Activated CD4-positive, alpha-beta T cell treated with anti-CD3 and anti-CD28 coated beads, Interleukin-2, amount 10 ng/mL, durations not matched to agents 24 days and 14 days (primary cell): ENCODE measurements at regions not wholly inside any gene's neighbourhood (a gene's known extent, or its start where the extent isn't known, plus 50 kb on each side); places are given as distances from the start of the nearest gene placed in this dataset.

Experiments
- DNase-seq: peaks from one replicate; pipeline ENCODE4 v3.0.0; 2022
- H3K27ac Mint-ChIP-seq: one replicate; pipeline ENCODE4 v1.8.0; 2022; ENCODE audit warnings: mild to moderate bottlenecking, mixed read lengths
- H3K27me3 Mint-ChIP-seq: one replicate; pipeline ENCODE4 v1.8.0; 2022; ENCODE audit warnings: mixed read lengths
- H3K36me3 Mint-ChIP-seq: one replicate; pipeline ENCODE4 v1.8.0; 2022; ENCODE audit warnings: low read depth, mild to moderate bottlenecking, mixed read lengths
- H3K4me1 Mint-ChIP-seq: one replicate; pipeline ENCODE4 v1.8.0; 2021; ENCODE audit warnings: mixed read lengths
- H3K4me3 Mint-ChIP-seq: one replicate; pipeline ENCODE4 v1.8.0; 2022; ENCODE audit warnings: mild to moderate bottlenecking, moderate library complexity, mixed read lengths
- H3K9me3 Mint-ChIP-seq: one replicate; pipeline ENCODE4 v1.8.0; 2021; ENCODE audit warnings: mixed read lengths
- intact Hi-C: fragments of 100-400 bp; cut with micrococcal nuclease; formaldehyde crosslinking; loops from one replicate; pipeline ENCODE4 v1.15.1; 2023

GRCh38 chr3:109210501-109210900, 74.0 kb downstream of the C3orf85 start:
- no peaks in the 10 kb centered on the region for H3K4me1 Mint-ChIP-seq
- intact Hi-C loops = no loop called here
- DNase-seq = peak; percentile 18

DNA sequence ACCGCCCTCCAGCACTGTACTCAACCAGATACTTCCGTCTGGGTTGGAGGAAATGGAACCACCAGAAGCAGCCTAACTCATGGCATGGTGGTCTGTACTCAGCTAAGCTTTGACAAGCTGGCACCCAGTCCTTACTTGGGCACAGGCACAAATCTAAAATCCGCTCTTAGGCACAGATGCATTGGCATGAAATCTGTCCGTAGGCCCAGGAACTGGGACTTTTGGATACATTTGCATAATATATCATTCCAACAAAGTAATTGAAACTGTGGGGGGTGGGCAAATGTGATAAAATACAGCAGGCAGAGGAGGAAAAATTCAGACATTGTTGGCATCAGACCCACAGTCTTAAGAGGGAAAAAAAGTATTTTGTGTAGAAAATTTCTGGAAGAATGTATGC, 75.4 kb downstream of the C3orf85 start:
- no peak overlapping the region for H3K4me3 Mint-ChIP-seq
- intact Hi-C loops = no loop called here
- no peaks in the 10 kb centered on the region for H3K9me3 Mint-ChIP-seq
- H3K27ac Mint-ChIP-seq = no peak overlapping the region
- no peaks in the 10 kb centered on the region for H3K4me1 Mint-ChIP-seq
- no peaks in the 10 kb centered on the region for H3K36me3 Mint-ChIP-seq
- no peaks in the 10 kb centered on the region for H3K27me3 Mint-ChIP-seq
- DNase-seq = peak; percentile 34

More at GRCh38 chr3:109210501-109210900, 74.0 kb downstream of the C3orf85 start:
- no peaks in the 10 kb centered on the region for H3K27me3 Mint-ChIP-seq
- no peak overlapping the region for H3K27ac Mint-ChIP-seq
- no peaks in the 10 kb centered on the region for H3K9me3 Mint-ChIP-seq
- H3K4me3 Mint-ChIP-seq = no peak overlapping the region
- no peaks in the 10 kb centered on the region for H3K36me3 Mint-ChIP-seq

- Mint-ChIP-seq H3K36me3 (no peaks in the 10 kb centered on the region), H3K4me3 (no peak overlapping the region)
- intact Hi-C loops = no loop called here
Measured at GRCh38 chr3:109213321-109213720, 76.8 kb downstream of the C3orf85 start.

GRCh38 chr3:109224333-109224732, 87.8 kb downstream of the C3orf85 start:
- H3K4me3 Mint-ChIP-seq = no peak overlapping the region
- no peaks in the 10 kb centered on the region for H3K9me3 Mint-ChIP-seq
- no peaks in the 10 kb centered on the region for H3K27me3 Mint-ChIP-seq
- no peaks in the 10 kb centered on the region for H3K36me3 Mint-ChIP-seq
- intact Hi-C loops = no loop called here
- peak; percentile 55 for DNase-seq
- no peaks in the 10 kb centered on the region for H3K4me1 Mint-ChIP-seq
- H3K27ac Mint-ChIP-seq = no peak overlapping the region

More at GRCh38 chr3:109213321-109213720, 76.8 kb downstream of the C3orf85 start:
- no peaks in the 10 kb centered on the region for H3K9me3 Mint-ChIP-seq
- no peaks in the 10 kb centered on the region for H3K27me3 Mint-ChIP-seq
- DNase-seq = peak; percentile 16
- no peaks in the 10 kb centered on the region for H3K4me1 Mint-ChIP-seq
- H3K27ac Mint-ChIP-seq = no peak overlapping the region

- H3K9me3 Mint-ChIP-seq = no peaks in the 10 kb centered on the region
Measured at GRCh38 chr3:109225516-109225915, 89.0 kb downstream of the C3orf85 start.

DNA sequence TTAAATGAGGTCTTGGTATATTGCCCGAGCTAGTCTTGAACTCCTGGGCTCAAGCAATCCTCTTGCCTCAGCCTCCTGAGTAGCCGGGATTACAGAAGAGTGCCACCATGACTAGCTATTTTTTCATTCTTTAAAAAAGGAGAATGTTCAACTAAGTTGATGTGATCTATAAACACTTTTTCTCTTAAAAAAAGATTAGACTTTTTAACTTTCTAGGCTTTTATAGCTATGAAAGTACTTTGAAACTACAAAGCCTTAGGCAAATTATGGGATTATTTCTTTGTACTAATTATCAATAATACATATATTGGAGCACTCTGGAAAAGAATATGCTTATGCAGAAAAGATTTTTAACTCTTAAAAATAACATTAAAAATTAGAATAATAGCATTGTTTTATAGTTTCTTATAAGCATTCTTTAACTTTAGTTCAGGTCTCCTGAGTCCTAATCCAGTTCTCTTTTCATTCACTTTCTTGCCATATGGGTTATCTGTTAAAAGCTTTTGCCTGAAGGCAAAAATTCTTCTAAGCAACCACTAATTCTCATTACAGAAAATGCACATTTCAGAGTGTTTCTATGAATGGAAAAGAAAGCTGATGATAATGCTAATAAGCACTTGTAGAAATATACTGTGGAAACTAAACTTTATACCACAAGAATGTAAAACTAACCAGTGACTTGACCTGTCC, 87.8 kb downstream of the DPPA2 start:
- Mint-ChIP-seq H3K36me3 (no peaks in the 10 kb centered on the region), H3K9me3 (no peaks in the 10 kb centered on the region), H3K27ac (no peak overlapping the region), H3K27me3 (no peaks in the 10 kb centered on the region), H3K4me1 (no peaks in the 10 kb centered on the region), H3K4me3 (no peak overlapping the region)
- no peak for DNase-seq
- intact Hi-C loops = no loop called here

More at GRCh38 chr3:109225516-109225915, 89.0 kb downstream of the C3orf85 start:
- no peaks in the 10 kb centered on the region for H3K4me1 Mint-ChIP-seq
- no peaks in the 10 kb centered on the region for H3K36me3 Mint-ChIP-seq
- no peak overlapping the region for H3K27ac Mint-ChIP-seq
- H3K4me3 Mint-ChIP-seq = no peak overlapping the region
- no peak for DNase-seq
- H3K27me3 Mint-ChIP-seq = no peaks in the 10 kb centered on the region
- intact Hi-C loops = no loop called here

DNA sequence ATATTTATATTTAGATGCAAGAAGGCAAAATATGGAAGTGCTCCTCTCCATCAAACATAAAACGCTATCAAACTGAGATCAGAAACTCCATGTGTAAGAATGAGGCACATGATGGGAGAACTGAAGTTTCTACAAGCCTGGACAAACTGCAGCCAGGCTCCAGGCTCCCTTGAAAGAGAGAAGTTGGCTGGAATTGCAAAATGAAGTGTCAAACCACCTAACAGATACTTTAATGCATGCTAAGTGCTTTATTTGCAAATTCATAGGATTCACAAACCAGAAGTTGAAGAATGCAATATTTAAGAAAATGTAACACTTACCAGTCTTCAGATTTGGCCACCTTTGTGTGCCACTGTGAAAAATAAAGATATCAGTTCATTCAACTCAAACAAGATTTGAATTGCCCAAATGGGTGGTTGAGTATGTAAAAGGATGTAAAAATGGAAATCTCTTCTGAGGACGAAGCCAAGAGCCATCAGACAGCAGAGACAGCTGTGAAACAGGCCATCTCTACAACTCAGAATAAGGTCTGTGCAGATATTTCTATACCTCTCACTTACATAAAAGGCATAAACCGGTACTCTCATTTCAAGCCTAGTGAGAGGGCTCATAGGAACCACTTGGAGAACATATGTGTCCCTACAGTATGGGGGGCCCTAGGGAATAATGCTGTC, 87.0 kb downstream of the DPPA2 start:
- Mint-ChIP-seq H3K4me3 (no peak overlapping the region), H3K4me1 (no peaks in the 10 kb centered on the region), H3K36me3 (no peaks in the 10 kb centered on the region), H3K27ac (no peak overlapping the region), H3K9me3 (peaks cover 4% of the 10 kb centered on the region), H3K27me3 (no peaks in the 10 kb centered on the region)
- intact Hi-C loops = no loop called here
- no peak for DNase-seq

GRCh38 chr3:109234300-109234699, 82.0 kb downstream of the DPPA2 start:
- peaks cover 4% of the 10 kb centered on the region for H3K9me3 Mint-ChIP-seq
- intact Hi-C loops = no loop called here
- no peaks in the 10 kb centered on the region for H3K4me1 Mint-ChIP-seq
- no peak for DNase-seq
- no peak overlapping the region for H3K27ac Mint-ChIP-seq
- H3K4me3 Mint-ChIP-seq = no peak overlapping the region
- H3K36me3 Mint-ChIP-seq = no peaks in the 10 kb centered on the region
- no peaks in the 10 kb centered on the region for H3K27me3 Mint-ChIP-seq

GRCh38 chr3:109241459-109242186, 74.7 kb downstream of the DPPA2 start:
- intact Hi-C loops = no loop called here
- no peaks in the 10 kb centered on the region for H3K36me3 Mint-ChIP-seq
- H3K4me3 Mint-ChIP-seq = no peak overlapping the region
- no peaks in the 10 kb centered on the region for H3K27me3 Mint-ChIP-seq
- DNase-seq = no peak
- no peaks in the 10 kb centered on the region for H3K4me1 Mint-ChIP-seq
- H3K27ac Mint-ChIP-seq = no peak overlapping the region
- H3K9me3 Mint-ChIP-seq = no peaks in the 10 kb centered on the region

DNA sequence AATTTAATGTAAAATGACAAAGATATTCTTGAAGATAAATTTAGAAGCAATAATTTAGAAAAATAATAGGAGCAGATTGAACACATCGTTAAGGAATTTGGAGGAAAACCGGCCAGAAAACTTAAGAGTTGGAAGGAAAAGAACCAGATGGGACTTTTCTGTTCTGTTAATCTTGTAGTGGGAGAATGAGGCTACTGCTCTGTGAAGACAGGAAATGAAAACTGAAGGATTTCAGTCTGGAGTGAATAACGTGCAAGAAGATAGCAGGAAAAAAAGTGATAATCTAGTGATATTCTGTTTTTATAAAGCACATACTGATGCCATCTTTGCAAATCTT, 74.2 kb downstream of the DPPA2 start:
- Mint-ChIP-seq H3K4me1 (no peaks in the 10 kb centered on the region), H3K4me3 (no peak overlapping the region), H3K9me3 (no peaks in the 10 kb centered on the region), H3K27ac (no peak overlapping the region), H3K36me3 (no peaks in the 10 kb centered on the region), H3K27me3 (no peaks in the 10 kb centered on the region)
- intact Hi-C loops = no loop called here
- no peak for DNase-seq
